SK-N-MC (cell line): ENCODE measurements at regions not wholly inside any gene's neighbourhood (a gene's known extent, or its start where the extent isn't known, plus 50 kb on each side); places are given as distances from the start of the nearest gene placed in this dataset.

Experiments
- EZH2 ChIP-seq: fragments of 200-600 bp; sonication (generic); IDR thresholded peaks from one replicate; pipeline ENCODE4 v1.6.1; 2017; ENCODE audit warnings: antibody characterized with exemption
- POLR2AphosphoS5 ChIP-seq: IDR thresholded peaks from 2 replicates; pipeline ENCODE4 v1.6.1; 2012; ENCODE audit warnings: mild to moderate bottlenecking, low read depth, low read length, borderline replicate concordance

GRCh38 chr3:157573780-157574378, 70.7 kb upstream of the VEPH1 start:
- TF ChIP-seq EZH2 (no peak), POLR2AphosphoS5 (no peak)
